OCI-LY7 (cell line): ENCODE measurements at regions not wholly inside any gene's neighbourhood (a gene's known extent, or its start where the extent isn't known, plus 50 kb on each side); places are given as distances from the start of the nearest gene placed in this dataset.

Experiments used
- BruUV-seq: library from RNA; stranded (reverse); fragments of 400-500 nt; replicated peaks from 2 replicates; lab custom pipeline; 2021; lab: Mats Ljungman, UMichigan
- CTCF ChIA-PET: fragments of 300-600 bp; sonication (Branson Sonifier 250); formaldehyde crosslinking; loops from one replicate; lab custom pipeline; 2022; ENCODE audit warnings: antibody characterized with exemption; ENCODE audit not compliant: unreplicated experiment; lab: Charles Lee
- POLR2A ChIA-PET: fragments of 300-600 bp; sonication (Branson Sonifier 250); formaldehyde crosslinking; loops from one replicate; lab custom pipeline; 2022; ENCODE audit warnings: antibody characterized with exemption; lab: Charles Lee
- DNase-seq: peaks from one replicate; pipeline ENCODE4 v3.0.0-alpha.2; 2015; ENCODE audit warnings: low spot score
- H2AFZ ChIP-seq: fragments of 200-600 bp; sonication (generic), shearing (Covaris generic); 2 replicates; pipeline ENCODE4 v1.6.1; 2014; ENCODE audit warnings: mild to moderate bottlenecking, antibody characterized with exemption, low read length, moderate library complexity
- H3K27ac ChIP-seq: fragments of 200-600 bp; sonication (generic); 2 replicates; pipeline ENCODE4 v1.5.1; 2014; ENCODE audit warnings: mixed run types, low read depth, mild to moderate bottlenecking, moderate library complexity, low read length, inconsistent platforms; ENCODE audit not compliant: poor library complexity, severe bottlenecking
- H3K36me3 ChIP-seq: fragments of 200-600 bp; sonication (generic); 2 replicates; pipeline ENCODE4 v1.6.1; 2014; ENCODE audit warnings: mild to moderate bottlenecking, antibody characterized with exemption, low read length, moderate library complexity, mixed read lengths; ENCODE audit not compliant: insufficient read depth
- H3K4me1 ChIP-seq: fragments of 200-600 bp; sonication (generic); 2 replicates; pipeline ENCODE4 v1.5.1; 2014; ENCODE audit warnings: mild to moderate bottlenecking, low read length; ENCODE audit not compliant: insufficient read depth, poor library complexity, severe bottlenecking
- H3K4me2 ChIP-seq: fragments of 200-600 bp; sonication (generic); 2 replicates; pipeline ENCODE4 v1.6.1; 2014; ENCODE audit warnings: mild to moderate bottlenecking, low read length
- H3K4me3 ChIP-seq: fragments of 200-600 bp; sonication (generic); 2 replicates; pipeline ENCODE4 v1.5.1; 2014; ENCODE audit warnings: mild to moderate bottlenecking, low read depth, low read length; ENCODE audit not compliant: poor library complexity, severe bottlenecking
- H3K79me2 ChIP-seq: fragments of 200-600 bp; sonication (generic); 2 replicates; pipeline ENCODE4 v1.6.1; 2016; ENCODE audit warnings: low read depth, mild to moderate bottlenecking, low read length, moderate library complexity, mixed read lengths; ENCODE audit not compliant: insufficient read depth
- H3K9me2 ChIP-seq: fragments of 200-600 bp; sonication (generic); 2 replicates; pipeline ENCODE4 v1.6.1; 2016; ENCODE audit warnings: mild to moderate bottlenecking, low read length, mixed read lengths; ENCODE audit not compliant: insufficient read depth
- H3K9me3 ChIP-seq: fragments of 200-600 bp; sonication (generic); 2 replicates; pipeline ENCODE4 v1.6.1; 2014; ENCODE audit warnings: mild to moderate bottlenecking, mixed run types, low read length, mixed read lengths
- H4K20me1 ChIP-seq: fragments of 200-600 bp; sonication (generic); 2 replicates; pipeline ENCODE4 v1.6.1; 2014; ENCODE audit warnings: mild to moderate bottlenecking, antibody characterized with exemption, low read length, moderate library complexity, mixed read lengths; ENCODE audit not compliant: insufficient read depth
- EZH2phosphoT487 ChIP-seq: fragments of 200-600 bp; sonication (generic); IDR thresholded peaks from 2 replicates; pipeline ENCODE4 v1.6.1; 2018; ENCODE audit warnings: low read depth, borderline replicate concordance, mild to moderate bottlenecking, mixed run types, antibody characterized with exemption, low read length, moderate library complexity, mixed read lengths
- intact Hi-C: fragments of 100-400 bp; cut with micrococcal nuclease; formaldehyde crosslinking; loops from one replicate; pipeline ENCODE4 v1.10.0; 2022; ENCODE audit not compliant: unreplicated experiment
- TF ChIP-seq, protein P1 (sequence below): fragments of 200-600 bp; sonication (generic); conservative IDR thresholded peaks from 2 replicates; pipeline ENCODE4 v1.5.1; 2014; ENCODE audit warnings: mild to moderate bottlenecking, antibody characterized with exemption, low read length, moderate library complexity, mixed read lengths

DNA sequence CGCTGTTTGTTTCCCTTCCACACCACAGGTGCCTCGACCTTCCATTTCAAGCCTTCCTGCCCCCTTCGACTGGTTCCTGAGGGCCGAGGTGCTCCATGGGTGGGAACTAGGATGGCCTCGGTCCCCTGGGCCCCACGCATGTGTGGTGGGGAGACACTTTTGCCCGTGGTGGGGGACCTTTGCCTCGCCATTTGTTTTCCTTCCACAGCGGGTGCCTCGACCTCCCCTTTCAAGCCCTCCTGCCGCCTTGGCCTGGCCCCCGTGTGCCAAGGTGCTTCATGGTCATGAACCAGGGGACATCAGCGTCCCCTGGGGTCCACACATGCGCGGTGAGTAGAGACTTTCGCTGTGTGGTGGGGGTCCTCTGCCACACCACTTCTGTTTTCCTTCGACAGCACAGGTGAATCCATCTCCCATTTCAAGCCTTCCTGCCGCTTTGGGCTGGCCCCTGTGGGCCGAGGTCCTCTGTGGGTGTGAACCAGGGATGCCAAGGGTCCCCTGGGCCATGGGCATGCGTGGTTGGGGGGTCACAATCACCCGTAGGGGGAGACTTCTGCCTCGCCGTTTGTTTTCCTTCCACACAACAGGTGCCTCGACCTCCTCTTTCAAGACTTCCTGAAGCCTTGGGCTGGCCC, 364.4 kb downstream of the ALG10 start:
- no peak for TF ChIP-seq EZH2phosphoT487
- TF ChIP-seq, protein P1, sequence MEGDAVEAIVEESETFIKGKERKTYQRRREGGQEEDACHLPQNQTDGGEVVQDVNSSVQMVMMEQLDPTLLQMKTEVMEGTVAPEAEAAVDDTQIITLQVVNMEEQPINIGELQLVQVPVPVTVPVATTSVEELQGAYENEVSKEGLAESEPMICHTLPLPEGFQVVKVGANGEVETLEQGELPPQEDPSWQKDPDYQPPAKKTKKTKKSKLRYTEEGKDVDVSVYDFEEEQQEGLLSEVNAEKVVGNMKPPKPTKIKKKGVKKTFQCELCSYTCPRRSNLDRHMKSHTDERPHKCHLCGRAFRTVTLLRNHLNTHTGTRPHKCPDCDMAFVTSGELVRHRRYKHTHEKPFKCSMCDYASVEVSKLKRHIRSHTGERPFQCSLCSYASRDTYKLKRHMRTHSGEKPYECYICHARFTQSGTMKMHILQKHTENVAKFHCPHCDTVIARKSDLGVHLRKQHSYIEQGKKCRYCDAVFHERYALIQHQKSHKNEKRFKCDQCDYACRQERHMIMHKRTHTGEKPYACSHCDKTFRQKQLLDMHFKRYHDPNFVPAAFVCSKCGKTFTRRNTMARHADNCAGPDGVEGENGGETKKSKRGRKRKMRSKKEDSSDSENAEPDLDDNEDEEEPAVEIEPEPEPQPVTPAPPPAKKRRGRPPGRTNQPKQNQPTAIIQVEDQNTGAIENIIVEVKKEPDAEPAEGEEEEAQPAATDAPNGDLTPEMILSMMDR = no peak
- H3K9me2 ChIP-seq = no peaks in the 10 kb centered on the region
- H3K4me2 ChIP-seq = no peak overlapping the region
- no peaks in the 10 kb centered on the region for H3K79me2 ChIP-seq
- no peak overlapping the region for H3K4me3 ChIP-seq
- ChIA-PET POLR2A (no interaction called here), CTCF (no interaction called here)
- BruUV-seq = no TSS peak
- H2AFZ ChIP-seq = no peak overlapping the region
- no peak for DNase-seq
- 0 out of 2 replicates have a peak, but pooled peaks cover 6% of the 10 kb centered on the region for H3K9me3 ChIP-seq
- intact Hi-C loops = no loop called here
- H3K4me1 ChIP-seq = no peaks in the 10 kb centered on the region
- H3K36me3 ChIP-seq = no peaks in the 10 kb centered on the region
- H4K20me1 ChIP-seq = no peaks in the 10 kb centered on the region
- H3K27ac ChIP-seq = no peak overlapping the region

DNA sequence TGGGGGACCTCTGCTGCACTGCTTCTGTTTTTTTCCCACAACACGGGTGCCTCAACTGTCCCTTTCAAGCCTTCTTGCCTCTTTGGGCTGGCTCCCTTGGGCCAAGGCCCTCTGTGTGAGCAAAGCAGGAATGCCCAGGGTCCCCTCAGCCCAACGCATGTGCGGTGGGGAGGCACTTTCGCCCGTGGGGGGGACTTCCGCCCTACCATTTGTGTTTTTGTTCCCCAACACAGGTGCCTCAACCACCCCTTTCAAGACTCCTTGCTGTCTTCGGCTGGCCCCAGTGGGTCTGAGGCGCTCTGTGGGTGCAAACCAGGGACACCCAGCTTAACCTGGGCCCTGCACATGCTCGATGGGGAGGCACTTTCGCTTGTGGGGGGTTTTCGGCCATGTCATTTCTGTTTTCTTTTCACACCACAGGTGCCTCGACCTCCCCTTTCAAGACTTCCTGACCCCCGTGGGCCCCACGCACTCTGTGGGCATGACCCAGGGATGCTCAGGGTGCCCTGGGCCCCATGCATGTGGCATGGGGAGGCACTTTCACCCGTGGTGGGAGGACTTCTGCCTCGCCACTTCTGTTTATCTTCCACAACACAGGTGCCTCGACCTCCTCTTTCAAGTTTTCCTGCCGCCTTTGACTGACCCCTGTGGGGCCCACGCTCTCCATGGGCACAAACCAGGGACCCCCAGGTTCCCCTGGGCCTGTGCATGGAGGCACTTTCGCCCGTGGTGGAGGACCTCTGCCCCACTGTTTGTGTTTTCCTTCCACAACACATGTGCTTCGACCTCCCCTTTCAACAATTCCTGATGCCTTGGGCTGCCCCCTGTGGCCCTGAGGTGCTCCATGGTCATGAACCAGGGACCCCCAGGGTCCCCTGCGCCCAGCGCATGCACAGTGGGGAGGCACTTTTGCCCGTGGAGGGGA, 365.7 kb downstream of the ALG10 start:
- POLR2A ChIA-PET = no interaction called here

More for the DNA sequence above, 365.7 kb downstream of the ALG10 start:
- 0 out of 2 replicates have a peak, but pooled peaks cover 6% of the 10 kb centered on the region for H3K9me3 ChIP-seq
- no peaks in the 10 kb centered on the region for H3K36me3 ChIP-seq
- H3K27ac ChIP-seq = no peak overlapping the region
- no peak overlapping the region for H3K4me3 ChIP-seq
- H3K9me2 ChIP-seq = no peaks in the 10 kb centered on the region
- intact Hi-C loops = no loop called here
- DNase-seq = no peak
- CTCF ChIA-PET = no interaction called here
- no peaks in the 10 kb centered on the region for H3K4me1 ChIP-seq
- no TSS peak for BruUV-seq
- TF ChIP-seq, protein P1 = no peak
- TF ChIP-seq EZH2phosphoT487 = no peak
- H3K4me2 ChIP-seq = no peak overlapping the region
- no peaks in the 10 kb centered on the region for H3K79me2 ChIP-seq
- H2AFZ ChIP-seq = no peak overlapping the region
- no peaks in the 10 kb centered on the region for H4K20me1 ChIP-seq
